SU-DHL-6 (cell line): ENCODE measurements at regions not wholly inside any gene's neighbourhood (a gene's known extent, or its start where the extent isn't known, plus 50 kb on each side); places are given as distances from the start of the nearest gene placed in this dataset.

Experiments
- CTCF ChIP-seq: fragments of 200-600 bp; sonication (generic); IDR thresholded peaks from one replicate; pipeline ENCODE4 v1.5.1; 2017; ENCODE audit warnings: antibody characterized with exemption, mild to moderate bottlenecking, low read length, moderate library complexity; ENCODE audit not compliant: insufficient read depth, poor library complexity, severe bottlenecking
- EZH2phosphoT487 ChIP-seq: fragments of 200-600 bp; sonication (generic), shearing (Covaris generic); conservative IDR thresholded peaks from 2 replicates; pipeline ENCODE4 v1.6.1; 2018; ENCODE audit warnings: mild to moderate bottlenecking, antibody characterized with exemption, low read length, moderate library complexity, mixed read lengths

DNA sequence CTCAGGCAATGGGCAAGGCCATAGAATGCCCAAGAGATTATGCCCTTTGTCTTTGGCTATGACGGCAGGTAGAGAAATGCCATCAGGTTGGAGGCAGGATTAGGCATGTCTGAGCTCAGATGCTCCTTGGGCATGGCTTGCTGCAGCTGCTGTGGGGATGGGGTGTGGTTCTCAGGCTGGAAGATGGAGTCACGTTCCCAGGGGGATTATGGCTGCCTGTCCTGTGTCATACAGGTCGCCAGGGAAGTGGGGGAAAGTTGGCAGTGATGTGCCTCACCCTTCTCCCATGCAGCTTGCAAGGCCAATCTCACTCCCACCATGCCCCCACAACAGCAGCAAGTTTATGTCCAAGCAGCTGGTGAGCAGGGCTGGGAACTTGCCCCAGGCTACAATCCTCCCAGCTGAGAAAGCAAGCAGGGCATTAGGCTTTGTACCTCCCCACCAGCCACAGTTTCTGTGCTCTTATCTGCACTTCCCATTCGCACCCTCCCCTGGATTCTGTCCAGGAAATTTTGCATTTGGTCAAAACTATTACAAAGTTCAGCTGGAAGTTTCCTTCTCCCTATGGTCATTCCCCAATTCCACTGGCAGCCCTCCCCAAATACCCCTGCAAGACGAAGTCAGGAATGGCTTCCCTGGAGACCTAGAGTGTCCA is 1788.0 kb upstream of the NUDT12 start:
- TF ChIP-seq CTCF (no peak), EZH2phosphoT487 (no peak)
